ENCODE measurements at regions not wholly inside any gene's neighbourhood (a gene's known extent, or its start where the extent isn't known, plus 50 kb on each side); places are given as distances from the start of the nearest gene placed in this dataset.

DNA sequence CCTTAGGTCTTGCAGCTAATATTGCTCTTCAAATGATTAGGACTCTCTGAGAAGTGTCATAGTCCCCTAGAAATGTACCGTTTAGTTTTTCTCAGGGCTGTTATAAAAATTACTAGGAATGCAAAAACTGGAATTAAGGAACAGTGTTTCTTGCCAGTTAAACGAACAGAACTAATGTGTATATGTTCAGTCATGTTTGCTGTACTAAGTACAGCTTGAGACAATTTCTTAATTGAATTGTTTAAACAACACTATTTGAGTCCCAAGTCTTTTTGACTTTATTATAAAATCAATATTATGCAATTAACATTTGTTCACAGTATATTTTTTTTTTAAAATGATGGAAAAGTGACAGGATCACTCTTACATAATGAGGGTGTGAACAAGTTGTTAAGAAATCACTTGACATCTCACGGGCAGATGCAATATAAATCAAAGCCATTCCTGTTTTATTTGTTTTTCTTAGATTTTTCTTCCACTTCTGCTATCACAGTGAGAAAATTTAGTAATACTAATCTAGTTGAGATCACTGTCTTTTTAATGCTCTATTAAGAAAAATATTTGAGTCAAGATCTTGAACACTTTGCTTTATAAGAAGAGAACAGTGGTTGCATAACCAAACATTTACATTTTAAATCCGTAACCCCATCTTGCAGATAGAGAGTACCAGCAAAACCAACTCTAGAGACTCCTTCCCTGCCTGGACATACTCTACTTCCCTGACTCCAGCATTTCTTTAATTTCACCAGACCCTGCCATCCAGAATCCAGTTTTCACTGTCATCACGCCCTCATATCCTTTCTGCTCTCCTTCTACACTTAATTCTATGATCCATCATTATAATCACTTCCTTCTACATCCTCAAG is 140.7 kb upstream of the KITLG start:
- TF ChIP-seq CTCF (IDR thresholded peaks at IDR 0.05; ENCODE audit: low read depth, low read length, poor library complexity, severe bottlenecking) (no peak), EZH2phosphoT487 (IDR thresholded peaks at IDR 0.05; ENCODE audit: borderline replicate concordance, low read length) (no peak)

Measured in DOHH2 (cell line).